HG03432 (cell line): ENCODE measurements at regions not wholly inside any gene's neighbourhood (a gene's known extent, or its start where the extent isn't known, plus 50 kb on each side); places are given as distances from the start of the nearest gene placed in this dataset.
A peak's percentile ranks its signal among the peaks of the same experiment; 100 is the strongest.
"Not testable (repeated sequence)": the region's sequence is repeated elsewhere in the genome, so short reads cannot be mapped to it uniquely, and the experiment has no call there.

Experiments used
- ATAC-seq: cut with Tn5 transposase; IDR thresholded peaks from one replicate; pipeline ENCODE4 v1.9.1; 2021; ENCODE audit warnings: mild to moderate bottlenecking, moderate library complexity; ENCODE audit not compliant: unreplicated experiment

DNA sequence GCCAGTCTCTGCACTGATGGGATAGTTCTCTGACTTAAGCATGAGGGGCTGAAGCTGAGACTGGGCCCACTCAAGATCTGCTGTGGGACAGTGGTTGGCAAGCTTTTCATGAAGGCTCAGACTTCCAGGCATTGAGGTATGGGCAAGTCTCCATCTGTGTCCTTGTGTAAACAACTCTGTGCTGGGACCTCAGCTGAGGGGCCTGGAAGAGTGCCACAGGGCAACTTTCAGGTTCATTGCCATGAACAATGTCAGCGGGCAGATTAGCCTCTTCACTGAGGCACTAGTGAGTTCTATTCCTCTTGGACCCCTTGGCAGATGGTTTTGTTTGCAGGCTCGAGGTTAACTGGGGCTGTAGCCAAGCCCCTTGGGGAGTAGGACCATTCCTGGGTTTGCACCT is 127.1 kb downstream of the MRPS30 start:
- no peak for ATAC-seq

DNA sequence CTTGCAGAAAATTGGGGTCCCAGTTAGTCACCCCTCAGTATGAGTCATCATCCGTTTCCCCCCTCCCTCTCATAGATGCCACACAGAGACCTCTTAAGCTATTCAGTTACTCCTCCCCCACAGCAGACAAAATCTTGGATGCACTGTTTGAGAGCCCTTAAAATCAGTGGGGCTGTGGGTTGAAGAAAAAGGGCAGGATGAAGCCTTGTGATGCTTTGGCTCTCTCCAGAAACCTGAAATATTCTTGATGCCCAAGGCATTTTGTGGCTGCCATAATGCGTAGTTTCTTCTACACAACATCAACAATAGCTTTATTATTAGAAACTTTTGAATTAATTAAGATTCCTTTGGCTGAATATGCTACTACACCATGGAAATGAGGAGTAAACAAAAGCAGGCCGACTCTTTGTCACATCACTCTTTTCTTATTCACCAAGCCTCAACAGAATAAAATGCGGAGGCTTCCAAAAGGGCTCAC is 133.8 kb downstream of the MRPS30 start:
- no peak for ATAC-seq

DNA sequence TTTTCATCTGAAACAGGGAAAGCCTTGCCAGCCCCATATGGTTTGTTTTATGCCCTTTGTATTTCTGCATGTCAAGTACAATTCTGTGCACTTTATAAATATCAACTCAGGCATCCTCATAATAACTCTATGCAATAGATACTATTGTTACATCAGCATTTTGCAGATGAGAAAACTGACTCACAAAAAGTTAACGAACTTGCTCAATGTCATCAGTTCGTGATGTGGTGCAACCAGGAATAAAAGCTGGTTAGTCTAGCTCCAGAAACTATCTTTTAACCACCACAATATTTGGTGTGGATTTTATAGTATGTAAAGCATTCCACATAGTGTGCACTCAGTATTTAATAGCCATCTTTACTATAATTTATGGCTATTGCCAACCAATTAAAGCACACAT is 134.9 kb downstream of the MRPS30 start:
- ATAC-seq: no peak

DNA sequence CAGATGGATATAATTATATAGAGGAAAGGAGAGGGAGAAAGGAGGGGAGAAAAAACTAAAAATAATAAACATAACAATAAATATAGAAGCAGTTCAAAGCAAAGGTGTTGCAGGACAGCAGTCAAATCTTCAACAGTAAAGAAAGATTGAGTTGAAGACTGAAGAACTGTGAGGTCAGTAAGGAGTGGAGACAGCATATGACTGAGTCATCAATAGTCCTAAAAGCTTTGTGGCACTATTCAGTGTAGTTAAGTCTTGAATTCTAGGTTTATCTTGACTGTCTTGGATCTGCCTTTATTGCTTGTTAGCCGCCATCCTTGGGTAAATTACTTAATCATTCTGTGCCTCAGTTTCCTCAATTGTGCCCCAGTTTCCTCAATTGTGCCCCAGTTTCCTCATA is 137.0 kb downstream of the MRPS30 start:
- no peak for ATAC-seq

DNA sequence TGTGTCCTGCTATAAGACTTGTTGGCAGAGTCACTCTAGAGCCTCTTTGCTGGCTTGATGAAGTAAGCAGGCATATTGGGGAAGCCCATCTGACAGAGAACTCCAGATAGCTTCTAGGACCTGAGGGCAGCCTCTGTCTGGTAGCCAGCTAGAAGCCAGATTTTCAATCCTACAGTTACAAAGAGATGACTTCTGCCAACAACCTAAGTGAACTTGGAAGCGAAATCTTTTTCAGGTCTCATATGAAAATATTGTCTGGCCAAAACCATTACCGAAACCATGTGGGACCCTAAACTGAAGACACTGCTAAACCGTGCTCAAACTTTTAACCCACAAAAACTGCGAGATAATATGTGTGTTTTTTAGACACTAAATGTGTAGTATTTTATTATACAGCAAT is 140.9 kb downstream of the MRPS30 start:
- no peak for ATAC-seq

DNA sequence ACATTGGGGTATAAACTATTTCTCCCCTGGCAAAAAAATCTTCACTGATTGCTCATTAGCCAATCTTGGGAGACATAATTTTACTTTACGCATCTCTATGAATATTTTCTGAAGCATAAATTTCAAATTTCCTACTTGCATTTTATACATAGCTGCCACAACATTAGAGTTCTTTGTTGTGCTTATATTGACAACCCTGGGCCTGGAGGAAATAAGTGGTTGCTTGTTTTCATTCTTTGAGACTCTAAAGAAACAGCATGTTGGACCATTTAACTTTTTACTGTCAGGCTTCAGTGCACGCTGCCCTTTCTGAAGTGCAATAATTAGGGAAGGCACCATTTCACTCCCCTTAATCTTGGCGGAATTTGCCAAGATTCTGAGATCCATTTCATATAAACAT is 142.6 kb downstream of the MRPS30 start:
- ATAC-seq: no peak

DNA sequence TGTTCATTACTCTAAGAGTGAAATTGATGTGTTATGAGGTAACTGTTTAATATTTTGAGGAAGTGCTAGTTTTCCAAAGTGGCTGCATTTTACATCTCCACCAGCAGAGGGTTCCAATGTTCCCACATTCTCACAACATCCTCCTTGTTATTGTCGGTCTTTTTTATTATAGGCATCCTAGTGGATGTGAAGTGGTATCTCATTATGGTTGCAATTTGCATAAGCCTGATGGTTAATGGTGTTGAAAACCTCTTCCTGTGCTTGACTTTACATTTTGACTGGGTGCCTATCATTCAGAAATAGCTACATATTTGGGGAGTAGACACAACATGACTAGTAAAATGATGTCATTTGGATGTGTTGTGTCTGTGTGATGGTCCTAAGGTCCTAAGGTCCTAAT is 143.6 kb downstream of the MRPS30 start:
- peak; percentile 88 for ATAC-seq

DNA sequence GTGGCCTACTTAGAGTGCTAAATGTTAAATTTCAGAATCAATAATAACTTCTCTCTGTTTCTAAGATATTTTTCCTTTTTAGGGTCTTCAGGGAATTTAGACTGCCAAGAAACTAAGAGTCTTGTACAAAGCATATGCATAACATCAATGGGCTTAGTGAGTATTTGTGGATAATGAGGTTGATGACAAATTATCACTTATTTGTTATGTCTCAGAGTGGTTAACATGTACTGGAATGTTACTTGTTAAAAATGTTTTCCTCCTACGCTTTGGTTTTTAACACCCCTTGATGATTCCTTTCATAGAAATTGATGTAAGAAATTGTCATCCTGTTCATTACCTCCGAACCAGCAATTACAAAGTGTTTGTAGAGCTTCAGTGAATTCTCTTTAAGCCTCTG is 144.3 kb downstream of the MRPS30 start:
- no peak for ATAC-seq

DNA sequence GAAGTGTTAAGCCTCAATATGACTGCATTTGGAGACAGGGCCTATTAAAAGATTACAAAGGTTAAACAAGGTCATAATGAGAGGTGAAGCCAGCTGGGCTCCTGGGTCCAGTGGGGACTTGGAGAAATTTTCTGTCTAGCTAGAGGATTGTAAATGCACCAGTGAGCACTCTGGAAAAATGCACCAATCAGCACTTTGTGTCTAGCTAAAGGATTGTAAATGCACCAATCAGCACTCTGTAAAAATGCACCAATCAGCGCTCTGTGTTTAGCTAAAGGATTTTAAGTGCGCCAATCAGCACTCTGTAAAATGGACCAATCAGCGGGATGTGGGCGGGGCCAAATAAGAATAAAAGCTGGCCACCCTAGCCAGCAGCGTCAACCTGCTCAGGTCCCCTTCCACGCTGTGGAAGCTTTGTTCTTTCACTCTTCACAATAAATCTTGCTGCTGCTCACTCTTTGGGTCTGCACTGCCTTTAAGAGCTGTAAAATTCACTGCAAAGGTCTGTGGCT is 150.3 kb downstream of the MRPS30 start:
- ATAC-seq: not testable (repeated sequence)

DNA sequence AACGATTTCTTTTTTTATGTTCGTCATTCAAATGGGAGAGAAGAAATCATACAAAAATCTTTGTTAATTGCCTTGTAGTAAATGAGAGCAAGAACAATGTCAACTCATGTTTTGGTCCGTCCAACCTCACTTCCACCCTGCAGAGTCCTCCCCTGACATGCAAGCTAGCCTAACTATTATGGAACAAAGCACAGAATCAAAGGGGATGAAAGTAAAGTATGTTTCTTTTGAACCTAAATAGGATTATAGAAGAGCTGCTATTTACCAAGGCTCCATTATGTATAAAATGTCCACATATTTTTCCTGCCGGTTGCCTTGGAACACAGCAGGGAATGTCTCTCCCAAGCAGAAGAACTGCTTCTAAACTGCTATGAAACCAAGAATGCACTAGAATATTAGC is 161.1 kb downstream of the MRPS30 start:
- ATAC-seq: no peak

DNA sequence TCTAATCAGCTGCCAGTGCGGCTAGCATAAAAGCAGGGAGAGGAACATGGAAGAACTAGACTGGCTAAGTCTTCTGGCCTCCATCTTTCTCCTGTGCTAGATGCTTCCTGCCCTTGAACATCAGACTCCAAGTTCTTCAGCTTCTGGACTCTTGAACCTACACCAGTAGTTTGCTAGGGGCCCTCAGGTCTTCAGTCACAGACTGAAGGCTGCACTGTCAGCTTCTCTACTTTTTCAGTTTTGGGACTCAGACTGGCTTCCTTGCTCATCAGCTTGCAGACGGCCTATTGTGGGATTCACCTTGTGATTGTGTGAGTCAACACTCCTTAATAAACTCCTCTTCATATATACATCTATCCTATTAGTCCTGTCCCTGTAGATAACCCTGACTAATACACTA is 162.2 kb downstream of the MRPS30 start:
- ATAC-seq: not testable (repeated sequence)

DNA sequence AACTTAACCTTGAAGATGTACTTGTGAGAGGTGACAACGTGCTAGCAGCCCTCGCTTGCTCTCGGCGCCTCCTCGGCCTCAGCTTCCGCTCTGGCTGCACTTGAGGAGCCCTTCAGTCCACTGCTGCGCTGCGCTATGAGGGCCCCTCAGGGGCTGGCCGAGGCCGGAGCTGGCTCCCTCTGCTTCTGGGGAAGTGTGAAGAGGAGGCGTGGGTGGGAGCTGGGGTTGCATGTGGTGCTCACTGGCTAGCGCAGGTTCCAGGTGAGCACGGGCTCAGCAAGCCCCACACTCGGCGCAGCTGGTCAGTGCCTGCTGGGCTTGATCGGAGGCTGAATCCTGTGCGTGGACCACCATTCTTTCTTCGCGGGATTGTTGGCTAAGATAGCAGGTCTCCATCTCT is 166.1 kb downstream of the MRPS30 start:
- ATAC-seq: no peak

DNA sequence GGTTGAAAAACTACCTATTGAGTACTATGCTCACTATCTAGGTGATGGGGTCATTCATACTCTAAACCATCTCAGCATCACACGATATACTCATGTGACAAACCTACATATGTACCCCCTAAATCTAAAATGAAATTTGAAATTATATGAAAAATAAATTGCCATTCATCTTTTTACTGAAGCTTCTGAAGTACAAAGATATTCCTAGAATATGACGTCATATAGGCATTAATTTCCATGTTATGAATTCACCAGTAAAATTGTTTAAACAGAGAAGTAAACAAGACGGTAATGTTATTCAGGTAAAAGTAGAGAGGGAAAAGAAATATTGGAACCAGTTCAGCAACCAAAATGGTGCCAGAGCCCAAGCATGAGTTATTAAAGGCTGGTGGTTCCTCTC is 173.0 kb downstream of the MRPS30 start:
- no peak for ATAC-seq

DNA sequence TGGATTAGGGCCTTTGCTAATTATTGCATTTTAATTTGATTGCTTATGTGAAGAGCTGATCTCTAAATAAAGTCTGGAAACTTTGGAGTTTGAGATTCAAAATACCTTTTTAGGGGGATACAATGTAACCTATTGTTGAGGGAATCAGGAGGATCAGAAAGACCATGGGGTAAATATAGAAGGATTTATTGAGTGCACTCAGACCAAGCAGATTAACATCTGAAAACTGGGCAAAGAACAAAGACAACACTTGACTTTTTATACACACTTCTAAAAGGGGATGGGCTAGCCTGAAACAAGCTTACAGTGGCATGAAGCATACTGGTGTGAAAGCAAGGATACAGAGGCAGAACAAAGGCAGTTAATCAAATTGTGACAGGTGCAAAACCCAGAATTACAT is 174.3 kb downstream of the MRPS30 start:
- no peak for ATAC-seq

DNA sequence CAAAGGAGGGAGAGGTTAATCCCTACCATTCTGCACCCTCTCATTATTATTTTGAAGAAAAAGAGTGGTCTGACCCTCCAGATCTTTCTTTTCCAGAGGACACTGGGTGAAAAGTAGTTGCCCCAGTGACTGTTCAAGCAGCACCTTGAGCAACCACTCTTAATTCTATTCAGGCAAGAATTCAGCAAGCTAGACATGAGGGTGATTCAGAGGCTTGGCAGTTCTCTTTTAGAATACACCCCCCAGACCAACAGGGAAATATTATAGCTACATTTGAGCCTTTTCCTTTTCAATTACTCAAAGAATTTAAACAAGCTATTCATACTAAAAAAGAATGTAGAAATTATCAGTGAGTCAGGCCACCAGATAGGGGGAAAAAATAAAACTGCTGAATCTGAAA is 178.3 kb downstream of the MRPS30 start:
- ATAC-seq: no peak

DNA sequence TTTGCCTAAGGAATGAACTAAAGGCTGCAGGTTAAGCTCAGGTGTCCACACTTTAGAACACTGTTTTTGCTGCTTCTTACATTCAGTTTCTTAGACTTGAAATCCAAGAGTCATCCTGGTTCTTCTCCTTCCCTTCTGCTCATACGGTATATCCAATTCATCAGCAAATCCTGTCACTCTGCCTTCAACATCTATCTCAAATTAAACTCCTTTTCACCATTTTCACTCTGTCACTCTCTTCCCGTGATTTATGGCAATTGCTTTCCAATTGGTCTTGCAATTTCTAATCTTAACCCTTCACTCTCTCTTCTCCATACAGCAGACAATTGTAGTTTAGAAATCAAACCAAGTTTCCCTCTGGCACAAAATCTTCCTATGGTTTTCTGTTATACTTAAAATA is 182.9 kb downstream of the MRPS30 start:
- ATAC-seq: no peak

DNA sequence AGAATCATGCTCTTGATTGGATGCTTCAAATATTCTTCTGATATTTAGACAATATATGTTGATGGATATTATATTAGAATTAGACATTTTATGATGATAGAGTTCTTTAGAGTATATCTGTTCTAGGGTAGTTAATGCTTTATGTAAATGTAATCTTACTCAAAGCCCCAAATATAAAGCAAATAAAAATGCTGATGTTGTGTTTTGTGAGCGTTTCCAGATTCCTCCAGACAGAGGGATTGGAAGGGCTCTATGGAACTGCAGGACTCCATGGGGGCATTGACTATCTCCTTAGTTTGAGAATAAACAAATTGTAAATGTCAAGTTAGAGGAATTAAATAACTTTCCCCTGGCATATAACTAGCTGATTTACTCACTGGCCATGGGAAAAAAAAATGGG is 184.5 kb downstream of the MRPS30 start:
- no peak for ATAC-seq

DNA sequence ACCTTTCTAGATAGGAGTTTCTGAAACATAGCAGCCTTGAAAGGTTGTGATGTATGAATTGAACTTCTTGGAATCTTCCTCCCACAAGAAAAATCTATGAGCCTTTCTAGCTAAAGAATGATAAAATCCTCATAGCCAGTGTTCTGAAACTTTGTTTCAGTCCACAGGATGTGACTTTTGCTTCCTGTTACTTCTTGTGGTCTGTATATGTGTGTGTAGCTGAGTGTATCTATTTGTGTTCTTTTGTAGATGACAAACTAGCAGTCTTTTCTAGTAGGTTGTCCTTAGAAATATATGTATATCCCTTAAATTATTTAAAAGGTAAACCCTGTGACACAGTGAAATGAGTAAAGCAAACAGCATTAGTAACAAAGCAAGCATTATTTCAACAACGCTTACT is 188.8 kb downstream of the MRPS30 start:
- ATAC-seq: no peak

DNA sequence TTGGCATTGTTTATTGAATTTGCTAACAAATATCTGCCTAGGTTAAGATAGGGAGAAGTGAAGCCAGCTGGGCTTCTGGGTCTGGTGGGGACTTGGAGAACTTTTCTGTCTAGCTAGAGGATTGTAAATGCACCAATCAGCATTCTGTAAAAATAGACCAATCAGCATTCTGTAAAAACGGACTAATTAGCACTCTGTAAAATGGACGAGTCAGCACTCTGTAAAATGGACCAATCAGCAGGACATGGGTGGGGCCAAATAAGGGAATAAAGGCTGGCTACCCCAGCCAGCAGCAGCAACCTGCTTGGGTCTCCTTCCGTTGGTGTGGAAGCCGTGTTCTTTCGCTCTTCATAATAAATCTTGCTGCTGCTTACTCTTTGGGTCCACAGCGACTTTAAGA is 198.4 kb downstream of the MRPS30 start:
- ATAC-seq: not testable (repeated sequence)

DNA sequence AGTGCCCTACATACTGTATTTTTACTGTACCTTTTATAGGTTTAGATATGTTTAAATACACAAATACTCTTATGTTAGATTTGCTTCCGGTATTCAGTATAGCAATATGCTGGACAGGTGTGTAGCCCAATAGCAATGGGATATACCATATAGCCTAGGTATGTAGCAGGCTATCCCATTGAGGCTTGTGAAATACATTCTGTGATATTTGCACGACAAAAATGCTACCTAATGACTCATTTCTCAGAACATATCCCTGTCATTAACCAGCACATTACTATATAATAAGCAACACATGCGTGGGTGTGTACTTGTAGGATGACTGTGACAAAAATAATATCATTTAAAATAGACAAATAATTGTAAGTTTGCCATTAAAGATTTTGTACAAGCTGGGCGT is 208.8 kb downstream of the MRPS30 start:
- ATAC-seq: no peak

DNA sequence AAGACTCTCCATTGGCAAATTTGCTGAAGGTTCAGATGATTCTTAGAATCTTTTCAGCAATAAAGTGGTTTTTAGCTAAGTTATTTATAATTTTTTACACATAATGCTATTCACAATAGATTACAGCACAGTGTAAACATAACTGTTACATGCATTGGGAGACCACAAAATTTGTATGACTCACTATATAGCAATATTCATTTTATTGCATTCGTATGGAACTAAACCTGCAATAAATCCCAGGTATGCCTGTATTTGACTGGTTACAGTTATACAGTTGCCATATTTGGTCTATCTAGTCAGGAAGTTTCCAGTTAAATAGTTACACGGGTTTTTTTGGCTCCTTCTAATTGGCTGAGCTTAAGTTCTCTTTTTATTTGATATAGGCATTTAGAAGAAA is 220.8 kb downstream of the MRPS30 start:
- ATAC-seq: no peak

DNA sequence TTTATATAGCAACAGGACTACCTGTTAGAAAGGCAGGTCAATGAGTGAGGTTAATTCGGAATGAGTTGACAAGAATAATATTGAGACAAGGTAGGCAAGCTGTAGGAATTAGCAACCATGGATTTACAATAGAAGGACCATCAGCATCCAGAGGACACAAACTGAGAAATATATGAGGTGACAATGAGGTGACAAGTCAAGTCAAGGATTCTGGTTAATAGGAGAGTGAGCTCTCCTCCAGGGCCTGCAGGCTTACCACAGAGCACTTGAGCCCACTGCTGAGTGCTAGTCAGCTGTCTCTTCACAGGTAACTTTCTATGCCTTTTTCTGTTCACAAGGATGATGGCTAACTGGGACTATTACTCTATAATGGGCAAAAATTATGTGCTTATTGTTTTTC is 227.2 kb downstream of the MRPS30 start:
- ATAC-seq: no peak

DNA sequence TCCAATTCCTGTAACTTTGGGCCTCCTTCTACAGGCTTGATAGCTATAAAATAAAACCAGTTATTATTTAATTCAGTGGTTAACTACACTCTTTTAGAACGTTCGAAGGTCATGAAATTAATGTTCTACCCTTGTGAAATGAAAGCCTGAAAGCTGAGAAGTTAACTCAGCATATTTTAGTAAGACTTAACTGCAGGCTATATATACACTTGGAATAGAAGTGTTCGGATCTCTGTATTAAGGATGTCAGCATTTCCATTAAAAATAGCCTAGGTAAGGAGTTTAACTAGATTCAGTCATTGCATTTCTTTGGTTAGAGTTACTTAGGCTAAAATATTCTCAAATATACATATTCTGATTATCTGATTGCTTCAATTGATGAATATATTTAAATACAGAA is 229.2 kb downstream of the MRPS30 start:
- ATAC-seq: no peak
